SU-DHL-6 (cell line): ENCODE measurements at regions not wholly inside any gene's neighbourhood (a gene's known extent, or its start where the extent isn't known, plus 50 kb on each side); places are given as distances from the start of the nearest gene placed in this dataset.

ENCODE experiments used
- H2AFZ ChIP-seq: fragments of 200-600 bp; sonication (generic); 2 replicates; pipeline ENCODE4 v1.6.1; 2014; ENCODE audit warnings: low read depth, mild to moderate bottlenecking, moderate library complexity, mixed read lengths, antibody characterized with exemption, low read length; ENCODE audit not compliant: severe bottlenecking
- H3F3A ChIP-seq: fragments of 200-600 bp; shearing (Covaris generic); 2 replicates; pipeline ENCODE4 v1.6.0; 2016; ENCODE audit warnings: antibody characterized with exemption, mild to moderate bottlenecking; ENCODE audit not compliant: insufficient read depth
- H3K27ac ChIP-seq: fragments of 200-600 bp; sonication (generic); 2 replicates; pipeline ENCODE4 v1.5.1; 2016; ENCODE audit warnings: low read depth, mild to moderate bottlenecking, low read length, moderate library complexity, mixed read lengths
- H3K27me3 ChIP-seq: fragments of 200-600 bp; sonication (generic), shearing (Covaris generic); 2 replicates; pipeline ENCODE4 v1.6.0; 2014; ENCODE audit warnings: mild to moderate bottlenecking, low read length
- H3K36me3 ChIP-seq: fragments of 200-600 bp; sonication (generic); 2 replicates; pipeline ENCODE4 v1.6.1; 2014; ENCODE audit warnings: mild to moderate bottlenecking, low read length, mixed read lengths
- H3K4me2 ChIP-seq: fragments of 300-600, 200-600 bp; shearing (Covaris generic), sonication (generic); 2 replicates; pipeline ENCODE4 v1.6.0; 2014; ENCODE audit warnings: low read length, low read depth, mild to moderate bottlenecking; ENCODE audit not compliant: poor library complexity, severe bottlenecking
- H3K4me3 ChIP-seq: fragments of 200-600 bp; sonication (generic); 2 replicates; pipeline ENCODE4 v1.5.1; 2014; ENCODE audit warnings: antibody characterized with exemption, low read length, mild to moderate bottlenecking, mixed read lengths; ENCODE audit not compliant: insufficient read depth, poor library complexity, severe bottlenecking
- H3K79me2 ChIP-seq: fragments of 200-600 bp; sonication (generic); 2 replicates; pipeline ENCODE4 v1.6.1; 2014; ENCODE audit warnings: mild to moderate bottlenecking, low read length, moderate library complexity; ENCODE audit not compliant: insufficient read depth
- H3K9ac ChIP-seq: fragments of 200-600 bp; sonication (generic); 2 replicates; pipeline ENCODE4 v1.7.0; 2014; ENCODE audit warnings: mild to moderate bottlenecking, low read length
- H3K9me2 ChIP-seq: fragments of 200-600 bp; sonication (generic); replicated peaks from 2 replicates; pipeline ENCODE4 v1.6.1; 2014; ENCODE audit warnings: low read length; ENCODE audit not compliant: insufficient read depth
- H3K9me3 ChIP-seq: fragments of 200-600 bp; sonication (generic); 2 replicates; pipeline ENCODE4 v1.6.1; 2014; ENCODE audit warnings: low read length, mixed read lengths; ENCODE audit not compliant: insufficient read depth
- H4K20me1 ChIP-seq: fragments of 200-600 bp; sonication (generic); 2 replicates; pipeline ENCODE4 v1.6.1; 2014; ENCODE audit warnings: low read depth, mild to moderate bottlenecking, antibody characterized with exemption, low read length, moderate library complexity, mixed read lengths
- CTCF ChIP-seq: fragments of 200-600 bp; sonication (generic); IDR thresholded peaks from one replicate; pipeline ENCODE4 v1.5.1; 2017; ENCODE audit warnings: antibody characterized with exemption, mild to moderate bottlenecking, low read length, moderate library complexity; ENCODE audit not compliant: insufficient read depth, poor library complexity, severe bottlenecking
- EZH2phosphoT487 ChIP-seq: fragments of 200-600 bp; sonication (generic), shearing (Covaris generic); conservative IDR thresholded peaks from 2 replicates; pipeline ENCODE4 v1.6.1; 2018; ENCODE audit warnings: mild to moderate bottlenecking, antibody characterized with exemption, low read length, moderate library complexity, mixed read lengths

GRCh38 chr3:109835958-109836357, 498.6 kb upstream of the DPPA4 start:
- Histone ChIP-seq H3K27me3 (no peaks in the 10 kb centered on the region), H4K20me1 (no peaks in the 10 kb centered on the region), H3K27ac (no peak overlapping the region), H3F3A (no peaks in the 10 kb centered on the region), H3K9me3 (no peaks in the 10 kb centered on the region), H3K9ac (no peak overlapping the region), H3K36me3 (no peaks in the 10 kb centered on the region), H3K79me2 (no peaks in the 10 kb centered on the region), H3K4me3 (no peak overlapping the region), H3K9me2 (no peaks in the 10 kb centered on the region), H2AFZ (no peak overlapping the region), H3K4me2 (no peak overlapping the region)
- TF ChIP-seq EZH2phosphoT487, result no peak
- no peak for TF ChIP-seq CTCF

GRCh38 chr3:109851854-109852253, 514.5 kb upstream of the DPPA4 start:
- Histone ChIP-seq H3K27ac (no peak overlapping the region), H3K27me3 (no peaks in the 10 kb centered on the region), H3K4me3 (no peak overlapping the region), H3K79me2 (no peaks in the 10 kb centered on the region), H3K36me3 (no peaks in the 10 kb centered on the region), H4K20me1 (no peaks in the 10 kb centered on the region), H3K9ac (no peak overlapping the region), H3F3A (no peaks in the 10 kb centered on the region), H3K4me2 (no peak overlapping the region), H3K9me2 (no peaks in the 10 kb centered on the region), H3K9me3 (no peaks in the 10 kb centered on the region), H2AFZ (no peak overlapping the region)
- TF ChIP-seq CTCF (no peak), EZH2phosphoT487 (no peak)

- Histone ChIP-seq H2AFZ (no peak overlapping the region), H3F3A (no peaks in the 10 kb centered on the region), H3K79me2 (no peaks in the 10 kb centered on the region), H3K9me2 (no peaks in the 10 kb centered on the region), H3K4me2 (no peak overlapping the region), H3K36me3 (no peaks in the 10 kb centered on the region), H3K4me3 (no peak overlapping the region), H4K20me1 (no peaks in the 10 kb centered on the region), H3K9me3 (no peaks in the 10 kb centered on the region), H3K27ac (no peak overlapping the region), H3K9ac (no peak overlapping the region), H3K27me3 (no peaks in the 10 kb centered on the region)
- TF ChIP-seq EZH2phosphoT487 (no peak), CTCF (no peak)
Observed at GRCh38 chr3:109852283-109852682, 514.9 kb upstream of the DPPA4 start.
